ENCODE measurements at regions not wholly inside any gene's neighbourhood (a gene's known extent, or its start where the extent isn't known, plus 50 kb on each side); places are given as distances from the start of the nearest gene placed in this dataset.

DNA sequence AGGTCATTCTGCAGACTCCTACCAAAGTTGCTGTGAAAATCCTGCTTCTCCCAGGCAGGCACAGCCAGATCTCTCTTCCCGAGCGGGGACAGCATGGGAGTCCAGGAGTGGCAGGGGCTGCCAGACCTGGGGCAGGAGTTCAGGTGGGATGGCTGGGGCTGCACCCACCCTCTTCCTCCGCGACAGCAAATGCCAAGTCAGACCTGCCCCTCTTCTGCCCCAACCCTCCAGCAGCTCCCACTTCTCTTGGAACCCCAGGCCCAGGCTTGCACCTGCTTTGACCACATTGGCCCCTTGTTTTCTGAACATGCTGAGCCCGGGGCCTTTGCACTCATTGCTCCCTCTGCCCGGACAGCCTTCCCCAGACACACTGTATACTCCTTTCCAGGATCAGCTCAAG lies 288.2 kb upstream of the HS6ST1 start:
- Histone ChIP-seq H3K9me2 (replicated peaks; ENCODE audit: insufficient read depth, low read length) (no peaks in the 10 kb centered on the region), H3K9ac (ENCODE audit: low read length) (no peak overlapping the region)
- DNase-seq = no peak

DNA sequence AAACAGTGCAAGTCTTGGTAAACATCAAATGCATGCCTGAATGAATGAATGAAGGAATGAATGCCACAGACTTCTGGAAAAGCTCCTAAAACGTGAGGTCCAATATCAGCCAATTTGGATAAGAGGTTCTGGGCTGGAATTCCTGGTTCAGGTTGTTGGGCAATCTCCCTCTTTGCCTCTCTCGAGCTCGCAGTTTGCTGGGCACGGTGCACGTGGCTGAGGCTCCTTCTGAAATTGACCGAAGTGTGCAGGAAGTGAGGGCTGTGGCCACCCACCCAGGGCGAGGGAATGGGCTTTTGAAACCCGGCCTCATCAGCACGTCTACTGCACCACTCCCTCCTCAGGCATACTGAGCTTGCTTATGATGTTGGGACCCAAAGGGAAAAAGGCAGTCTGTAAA lies 288.8 kb upstream of the HS6ST1 start:
- no peak for DNase-seq
- Histone ChIP-seq H2AFZ (ENCODE audit: low read length) (no peak overlapping the region), H3K9me2 (replicated peaks; ENCODE audit: insufficient read depth, low read length) (no peaks in the 10 kb centered on the region), H3K36me3 (ENCODE audit: insufficient read depth, low read length) (no peaks in the 10 kb centered on the region), H3K4me3 (ENCODE audit: low read length) (no peak overlapping the region), H4K20me1 (ENCODE audit: insufficient read depth, low read depth, low read length) (no peaks in the 10 kb centered on the region), H3K9me3 (ENCODE audit: low read length) (no peaks in the 10 kb centered on the region), H3K4me2 (ENCODE audit: low read depth, low read length, poor library complexity, severe bottlenecking) (no peak overlapping the region), H3K27me3 (ENCODE audit: low read length) (no peaks in the 10 kb centered on the region), H3K4me1 (ENCODE audit: low read length) (no peaks in the 10 kb centered on the region), H3K79me2 (ENCODE audit: low read length) (no peaks in the 10 kb centered on the region), H3K27ac (ENCODE audit: low read length) (no peak overlapping the region), H3K9ac (ENCODE audit: low read length) (no peak overlapping the region)

More for the DNA sequence above, 288.2 kb upstream of the HS6ST1 start:
- Histone ChIP-seq H3K4me2 (ENCODE audit: low read depth, low read length, poor library complexity, severe bottlenecking) (no peak overlapping the region), H2AFZ (ENCODE audit: low read length) (no peak overlapping the region), H3K27ac (ENCODE audit: low read length) (no peak overlapping the region), H3K36me3 (ENCODE audit: insufficient read depth, low read length) (no peaks in the 10 kb centered on the region), H3K4me3 (ENCODE audit: low read length) (no peak overlapping the region), H4K20me1 (ENCODE audit: insufficient read depth, low read depth, low read length) (no peaks in the 10 kb centered on the region), H3K27me3 (ENCODE audit: low read length) (no peaks in the 10 kb centered on the region), H3K9me3 (ENCODE audit: low read length) (no peaks in the 10 kb centered on the region), H3K4me1 (ENCODE audit: low read length) (no peaks in the 10 kb centered on the region), H3K79me2 (ENCODE audit: low read length) (no peaks in the 10 kb centered on the region)

DNA sequence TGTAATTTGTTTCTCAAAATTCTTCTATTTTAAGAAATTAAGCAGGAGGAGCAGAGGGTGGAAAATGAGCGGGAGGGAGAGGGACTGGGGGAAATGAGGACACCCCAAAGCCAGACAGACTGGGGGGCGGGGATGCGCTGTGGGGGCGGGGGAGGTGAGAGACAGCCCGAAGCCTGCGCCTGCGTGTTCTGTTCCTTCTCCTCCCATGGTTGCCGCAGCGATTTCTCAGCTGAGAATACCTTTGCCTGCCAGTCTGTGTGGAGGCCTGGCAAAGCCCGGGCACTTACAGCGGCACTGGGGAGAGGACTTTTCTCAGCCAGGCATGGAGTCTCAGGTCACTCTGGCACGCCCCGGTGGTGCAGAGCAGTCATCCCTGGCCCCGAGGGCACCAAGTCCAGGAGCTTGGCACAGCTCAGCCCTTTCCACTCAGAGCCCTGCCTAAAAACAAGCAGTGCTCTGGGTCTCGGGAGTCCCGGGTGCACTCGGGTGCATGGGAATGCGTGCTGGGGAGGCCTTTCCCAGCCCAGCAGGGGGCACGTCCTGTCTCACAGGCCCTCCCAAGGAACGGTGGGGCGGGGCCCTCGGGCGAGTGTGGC lies 289.3 kb upstream of the HS6ST1 start:
- H3K4me2 ChIP-seq (ENCODE audit: low read depth, low read length, poor library complexity, severe bottlenecking) = no peak overlapping the region
- no peaks in the 10 kb centered on the region for H3K79me2 ChIP-seq (ENCODE audit: low read length)
- H3K9ac ChIP-seq (ENCODE audit: low read length) = no peak overlapping the region
- no peaks in the 10 kb centered on the region for H3K9me3 ChIP-seq (ENCODE audit: low read length)
- H3K4me1 ChIP-seq (ENCODE audit: low read length) = no peaks in the 10 kb centered on the region
- no peaks in the 10 kb centered on the region for H3K9me2 ChIP-seq (replicated peaks; ENCODE audit: insufficient read depth, low read length)
- no peak overlapping the region for H2AFZ ChIP-seq (ENCODE audit: low read length)
- H4K20me1 ChIP-seq (ENCODE audit: insufficient read depth, low read depth, low read length) = no peaks in the 10 kb centered on the region
- H3K36me3 ChIP-seq (ENCODE audit: insufficient read depth, low read length) = no peaks in the 10 kb centered on the region
- no peak overlapping the region for H3K27ac ChIP-seq (ENCODE audit: low read length)
- no peak overlapping the region for H3K4me3 ChIP-seq (ENCODE audit: low read length)
- H3K27me3 ChIP-seq (ENCODE audit: low read length) = no peaks in the 10 kb centered on the region
- no peak for DNase-seq

DNA sequence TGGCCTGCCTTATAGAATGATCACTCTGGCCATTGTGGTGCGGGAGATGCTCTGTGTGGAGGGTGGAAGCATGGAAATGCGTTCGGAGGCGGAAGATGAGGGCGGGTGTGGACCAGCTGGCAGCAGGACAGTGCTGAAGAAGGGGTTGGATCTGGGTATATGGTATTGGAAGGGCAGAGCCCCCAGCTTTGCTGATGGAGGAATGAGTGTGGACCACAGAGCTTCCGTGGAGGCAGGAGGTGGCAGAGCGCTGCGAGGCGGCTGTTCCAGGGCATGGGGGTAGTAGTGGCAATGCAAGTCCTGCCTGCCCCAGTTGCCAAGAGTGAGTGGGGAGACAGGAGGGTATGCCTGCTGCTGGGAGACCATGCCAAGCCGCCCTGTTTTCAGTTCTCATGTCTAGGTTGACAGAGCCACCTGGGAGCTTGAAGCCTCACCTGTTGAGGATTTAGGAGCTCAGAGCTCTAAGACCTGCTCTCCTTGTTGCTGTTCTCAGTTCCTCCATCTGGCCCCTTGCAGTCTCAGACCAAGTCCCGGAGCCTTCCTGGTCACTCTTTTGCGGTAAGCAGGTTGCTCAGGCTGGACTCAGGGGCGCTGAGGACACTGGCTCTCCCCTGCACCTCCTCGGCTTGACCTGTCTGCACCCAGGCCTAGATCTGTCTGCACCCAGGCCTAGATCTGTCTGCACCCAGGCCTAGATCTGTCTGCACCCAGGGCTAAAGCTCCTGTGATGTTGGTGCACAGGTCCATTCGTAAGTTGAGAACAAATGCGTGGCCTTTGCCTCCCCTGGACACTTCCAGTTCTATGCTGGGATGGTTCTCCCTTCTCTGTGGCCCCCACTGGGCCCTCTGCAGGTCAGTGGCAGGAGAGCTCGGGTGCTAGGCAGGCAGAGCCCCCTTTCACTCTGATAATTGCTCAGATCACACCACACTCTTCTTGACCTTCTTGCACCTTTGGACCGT lies 290.5 kb upstream of the HS6ST1 start:
- no peaks in the 10 kb centered on the region for H3K36me3 ChIP-seq (ENCODE audit: insufficient read depth, low read length)
- no peaks in the 10 kb centered on the region for H3K79me2 ChIP-seq (ENCODE audit: low read length)
- no peak for DNase-seq
- no peaks in the 10 kb centered on the region for H4K20me1 ChIP-seq (ENCODE audit: insufficient read depth, low read depth, low read length)
- H3K27me3 ChIP-seq (ENCODE audit: low read length) = no peaks in the 10 kb centered on the region
- no peak overlapping the region for H3K27ac ChIP-seq (ENCODE audit: low read length)
- H3K4me3 ChIP-seq (ENCODE audit: low read length) = no peak overlapping the region
- H3K9me3 ChIP-seq (ENCODE audit: low read length) = no peaks in the 10 kb centered on the region
- H3K4me1 ChIP-seq (ENCODE audit: low read length) = no peaks in the 10 kb centered on the region
- H2AFZ ChIP-seq (ENCODE audit: low read length) = no peak overlapping the region
- H3K4me2 ChIP-seq (ENCODE audit: low read depth, low read length, poor library complexity, severe bottlenecking) = no peak overlapping the region
- H3K9ac ChIP-seq (ENCODE audit: low read length) = no peak overlapping the region
- no peaks in the 10 kb centered on the region for H3K9me2 ChIP-seq (replicated peaks; ENCODE audit: insufficient read depth, low read length)

- Histone ChIP-seq H3K9me2 (replicated peaks; ENCODE audit: insufficient read depth, low read length) (no peaks in the 10 kb centered on the region), H4K20me1 (ENCODE audit: insufficient read depth, low read depth, low read length) (no peaks in the 10 kb centered on the region)
- DNase-seq = no peak
These were observed 291.8 kb upstream of the HS6ST1 start for GRCh38 chr2:128610496-128610895.

DNA sequence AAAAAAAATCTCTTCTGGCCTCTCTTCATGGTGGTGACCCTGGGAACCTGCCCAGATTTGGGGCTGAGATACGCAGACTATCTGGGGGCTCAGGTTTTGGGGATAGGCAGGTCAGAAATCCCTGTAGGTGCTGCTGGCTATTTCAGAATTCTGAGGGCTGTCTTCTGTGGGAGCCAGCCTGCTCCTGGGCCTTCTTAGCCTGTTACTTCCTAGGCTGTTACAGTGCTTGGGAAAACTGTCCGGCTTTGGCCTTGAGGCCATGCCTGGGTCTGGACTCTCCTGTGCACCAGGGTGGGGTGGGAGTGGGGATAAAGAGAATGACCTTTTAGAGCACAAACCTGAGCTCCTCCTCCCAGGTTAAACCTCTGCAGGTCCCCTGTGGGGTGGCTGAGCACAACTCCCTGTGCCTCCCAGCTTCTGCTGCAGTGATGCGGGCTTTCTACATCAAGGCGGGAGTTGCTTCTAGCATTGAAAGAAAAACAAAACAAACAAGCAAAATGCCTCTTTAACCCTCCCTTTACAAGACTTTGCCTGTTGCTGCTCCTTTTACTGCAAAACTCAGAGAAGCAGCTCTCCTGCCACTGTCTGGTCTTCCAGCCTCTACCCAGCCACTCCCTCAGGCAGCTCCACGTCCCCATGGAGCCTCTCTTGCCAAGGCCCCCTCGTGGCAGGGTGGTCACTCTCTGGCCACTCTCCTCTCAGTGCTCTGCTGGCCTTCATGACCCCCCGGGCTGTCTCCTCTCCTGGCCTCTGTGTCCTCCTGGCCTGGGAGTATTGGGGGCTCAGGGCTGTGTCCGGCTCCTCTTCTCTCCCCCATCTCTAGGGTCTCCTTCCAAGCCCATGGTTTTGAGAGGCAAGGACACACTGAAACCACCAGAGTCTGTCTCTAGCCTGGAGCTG lies 293.0 kb upstream of the HS6ST1 start:
- H3K79me2 ChIP-seq (ENCODE audit: low read length) = no peaks in the 10 kb centered on the region

More at GRCh38 chr2:128610496-128610895, 291.8 kb upstream of the HS6ST1 start:
- Histone ChIP-seq H3K4me2 (ENCODE audit: low read depth, low read length, poor library complexity, severe bottlenecking) (no peak overlapping the region), H3K4me3 (ENCODE audit: low read length) (no peak overlapping the region), H3K79me2 (ENCODE audit: low read length) (no peaks in the 10 kb centered on the region), H2AFZ (ENCODE audit: low read length) (no peak overlapping the region), H3K9me3 (ENCODE audit: low read length) (no peaks in the 10 kb centered on the region), H3K4me1 (ENCODE audit: low read length) (no peaks in the 10 kb centered on the region), H3K9ac (ENCODE audit: low read length) (no peak overlapping the region), H3K27me3 (ENCODE audit: low read length) (no peaks in the 10 kb centered on the region), H3K27ac (ENCODE audit: low read length) (no peak overlapping the region), H3K36me3 (ENCODE audit: insufficient read depth, low read length) (no peaks in the 10 kb centered on the region)

GRCh38 chr2:128612628-128613027 lies 294.0 kb upstream of the HS6ST1 start:
- no peaks in the 10 kb centered on the region for H4K20me1 ChIP-seq (ENCODE audit: insufficient read depth, low read depth, low read length)
- no peak overlapping the region for H3K9ac ChIP-seq (ENCODE audit: low read length)
- no peak overlapping the region for H2AFZ ChIP-seq (ENCODE audit: low read length)
- no peaks in the 10 kb centered on the region for H3K9me2 ChIP-seq (replicated peaks; ENCODE audit: insufficient read depth, low read length)
- H3K9me3 ChIP-seq (ENCODE audit: low read length) = no peaks in the 10 kb centered on the region
- no peaks in the 10 kb centered on the region for H3K27me3 ChIP-seq (ENCODE audit: low read length)
- no peak overlapping the region for H3K4me2 ChIP-seq (ENCODE audit: low read depth, low read length, poor library complexity, severe bottlenecking)
- no peaks in the 10 kb centered on the region for H3K36me3 ChIP-seq (ENCODE audit: insufficient read depth, low read length)
- no peak overlapping the region for H3K4me3 ChIP-seq (ENCODE audit: low read length)
- no peak overlapping the region for H3K27ac ChIP-seq (ENCODE audit: low read length)
- no peaks in the 10 kb centered on the region for H3K79me2 ChIP-seq (ENCODE audit: low read length)
- no peaks in the 10 kb centered on the region for H3K4me1 ChIP-seq (ENCODE audit: low read length)
- DNase-seq = no peak

More for the DNA sequence above, 293.0 kb upstream of the HS6ST1 start:
- Histone ChIP-seq H3K9me2 (replicated peaks; ENCODE audit: insufficient read depth, low read length) (no peaks in the 10 kb centered on the region), H3K27me3 (ENCODE audit: low read length) (no peaks in the 10 kb centered on the region), H3K27ac (ENCODE audit: low read length) (no peak overlapping the region), H4K20me1 (ENCODE audit: insufficient read depth, low read depth, low read length) (no peaks in the 10 kb centered on the region), H3K4me1 (ENCODE audit: low read length) (no peaks in the 10 kb centered on the region), H3K9me3 (ENCODE audit: low read length) (no peaks in the 10 kb centered on the region), H2AFZ (ENCODE audit: low read length) (no peak overlapping the region), H3K36me3 (ENCODE audit: insufficient read depth, low read length) (no peaks in the 10 kb centered on the region), H3K9ac (ENCODE audit: low read length) (no peak overlapping the region), H3K4me3 (ENCODE audit: low read length) (no peak overlapping the region), H3K4me2 (ENCODE audit: low read depth, low read length, poor library complexity, severe bottlenecking) (no peak overlapping the region)
- no peak for DNase-seq

DNA sequence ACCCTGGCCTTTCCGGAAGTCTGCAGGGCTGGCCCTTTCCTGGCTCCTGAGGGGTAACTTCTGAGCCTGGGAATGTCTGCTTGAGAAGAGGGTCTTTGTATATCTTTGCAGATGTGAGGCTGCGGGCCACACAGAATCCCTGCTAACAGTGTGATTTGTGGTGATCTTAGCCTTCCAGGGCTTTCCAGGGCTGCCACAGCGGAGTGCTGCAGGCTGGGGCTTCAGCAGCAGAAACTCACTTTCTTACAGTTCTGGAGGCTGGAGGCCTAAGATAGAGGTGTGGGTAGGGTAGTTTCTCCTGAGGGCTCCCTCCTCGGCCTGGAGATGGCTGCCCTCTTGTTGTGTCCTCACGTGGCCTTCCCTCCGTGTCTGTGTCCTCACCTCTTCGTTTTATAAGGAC lies 294.7 kb upstream of the HS6ST1 start:
- Histone ChIP-seq H3K4me2 (ENCODE audit: low read depth, low read length, poor library complexity, severe bottlenecking) (no peak overlapping the region), H2AFZ (ENCODE audit: low read length) (no peak overlapping the region), H3K9me3 (ENCODE audit: low read length) (no peaks in the 10 kb centered on the region), H3K9me2 (replicated peaks; ENCODE audit: insufficient read depth, low read length) (no peaks in the 10 kb centered on the region), H3K9ac (ENCODE audit: low read length) (no peak overlapping the region), H3K27ac (ENCODE audit: low read length) (no peak overlapping the region), H3K4me3 (ENCODE audit: low read length) (no peak overlapping the region), H4K20me1 (ENCODE audit: insufficient read depth, low read depth, low read length) (no peaks in the 10 kb centered on the region), H3K79me2 (ENCODE audit: low read length) (no peaks in the 10 kb centered on the region), H3K4me1 (ENCODE audit: low read length) (no peaks in the 10 kb centered on the region), H3K27me3 (ENCODE audit: low read length) (no peaks in the 10 kb centered on the region), H3K36me3 (ENCODE audit: insufficient read depth, low read length) (no peaks in the 10 kb centered on the region)
- DNase-seq = no peak
